HUDEP-2 (cell line): ENCODE measurements at regions not wholly inside any gene's neighbourhood (a gene's known extent, or its start where the extent isn't known, plus 50 kb on each side); places are given as distances from the start of the nearest gene placed in this dataset.

Experiments
- DNase-seq, 76 experiments: peaks; one replicate each; lab custom pipeline; 2025; ENCODE audit not compliant: unreplicated experiment in 76 of 76; lab: John Stamatoyannopoulos, UW

GRCh38 chr10:94180576-94180975, 182.2 kb downstream of the NOC3L start:
- no peak for DNase-seq

- no peak for DNase-seq
Measured at GRCh38 chr10:94183666-94184264, 179.0 kb downstream of the NOC3L start.

GRCh38 chr10:94186722-94187121, 176.0 kb downstream of the NOC3L start:
- DNase-seq = no peak

GRCh38 chr10:94192333-94192732, 170.4 kb downstream of the NOC3L start:
- no peak for DNase-seq

GRCh38 chr10:94192974-94193373, 169.8 kb downstream of the NOC3L start:
- no peak for DNase-seq

GRCh38 chr10:94193466-94193924, 169.2 kb downstream of the NOC3L start:
- no peak for DNase-seq

GRCh38 chr10:94194256-94194655, 168.5 kb downstream of the NOC3L start:
- peak in 1 of 76 experiments; percentile 6 for DNase-seq

- DNase-seq = no peak
Measured at GRCh38 chr10:94197241-94197640, 165.5 kb downstream of the NOC3L start.

- DNase-seq = no peak
Measured at GRCh38 chr10:94198324-94198723, 164.4 kb downstream of the NOC3L start.

- peak in 1 of 76 experiments; percentile 9 for DNase-seq
Measured at GRCh38 chr10:94199565-94199964, 163.2 kb downstream of the NOC3L start.

GRCh38 chr10:94200146-94200837, 162.4 kb downstream of the NOC3L start:
- peak in 64 of 76 experiments; percentile 3 to 88 (median 38) for DNase-seq

GRCh38 chr10:94205396-94205831, 157.3 kb downstream of the NOC3L start:
- no peak for DNase-seq

- DNase-seq = no peak
Measured at GRCh38 chr10:94206176-94206575, 156.6 kb downstream of the NOC3L start.

GRCh38 chr10:94208315-94208714, 154.4 kb downstream of the NOC3L start:
- no peak for DNase-seq

GRCh38 chr10:94210440-94211168, 152.1 kb downstream of the NOC3L start:
- DNase-seq = no peak

- DNase-seq = no peak
Measured at GRCh38 chr10:94211169-94211510, 151.6 kb downstream of the NOC3L start.

GRCh38 chr10:94213001-94213530, 149.7 kb downstream of the NOC3L start:
- DNase-seq = no peak

- DNase-seq = no peak
Measured at GRCh38 chr10:94213980-94214379, 148.8 kb downstream of the NOC3L start.

- no peak for DNase-seq
Measured at GRCh38 chr10:94214481-94214893, 148.3 kb downstream of the NOC3L start.

GRCh38 chr10:94216201-94216600, 146.5 kb downstream of the NOC3L start:
- DNase-seq = no peak

- DNase-seq = no peak
Measured at GRCh38 chr10:94217411-94217810, 145.3 kb downstream of the NOC3L start.
